H1 (cell line): ENCODE measurements at regions not wholly inside any gene's neighbourhood (a gene's known extent, or its start where the extent isn't known, plus 50 kb on each side); places are given as distances from the start of the nearest gene placed in this dataset.

Experiments used
- CTCF ChIA-PET: fragments of 300-600 bp; sonication (Branson Sonifier 250); formaldehyde crosslinking; loops from one replicate; lab custom pipeline; 2021; ENCODE audit not compliant: partially characterized antibody; lab: Charles Lee
- POLR2A ChIA-PET: fragments of 300-600 bp; sonication (Branson Sonifier 250); formaldehyde crosslinking; loops from one replicate; lab custom pipeline; 2021; ENCODE audit warnings: inconsistent platforms; ENCODE audit not compliant: partially characterized antibody; lab: Charles Lee
- DNase-seq, 2 experiments: peaks; one replicate each; pipeline versions ENCODE4 v3.0.0 to v3.0.0-alpha.2; 2010 to 2022; ENCODE audit warnings: low spot score in 2 of 2, low read depth in 1 of 2, mixed read lengths in 1 of 2
- FAIRE-seq: peaks from 2 replicates; lab custom pipeline; 2011; peaks lifted over from hg19 to GRCh38; lab: Jason Lieb, UNC
- H2AFZ ChIP-seq: 2 replicates; pipeline ENCODE4 v1.8.1; 2012; ENCODE audit warnings: low read length, inconsistent platforms
- H2AK5ac ChIP-seq: 2 replicates; pipeline ENCODE4 v1.6.1; 2013; ENCODE audit warnings: low read depth, low read length
- H2BK120ac ChIP-seq: replicated peaks from 2 replicates; pipeline ENCODE3; 2013; ENCODE audit warnings: low read depth, low read length, inconsistent platforms
- H2BK12ac ChIP-seq: 2 replicates; pipeline ENCODE4 v1.6.1; 2013; ENCODE audit warnings: low read depth, low read length
- H2BK15ac ChIP-seq: 2 replicates; pipeline ENCODE4 v1.6.1; 2013; ENCODE audit warnings: low read length
- H2BK20ac ChIP-seq: 2 replicates; pipeline ENCODE4 v1.6.1; 2013; ENCODE audit warnings: low read length
- H2BK5ac ChIP-seq: 2 replicates; pipeline ENCODE4 v1.6.1; 2013; ENCODE audit warnings: low read depth, low read length
- H3K14ac ChIP-seq: 2 replicates; pipeline ENCODE4 v1.6.1; 2013; ENCODE audit warnings: inconsistent platforms; ENCODE audit not compliant: insufficient read length
- H3K18ac ChIP-seq: 2 replicates; pipeline ENCODE4 v1.6.1; 2013; ENCODE audit warnings: low read length; ENCODE audit errors: extremely low read depth
- H3K23ac ChIP-seq: 2 replicates; pipeline ENCODE4 v1.6.1; 2013; ENCODE audit warnings: inconsistent platforms; ENCODE audit not compliant: insufficient read length
- H3K23me2 ChIP-seq: 2 replicates; pipeline ENCODE4 v1.6.1; 2013; ENCODE audit warnings: low read depth, low read length
- H3K27ac ChIP-seq: 2 replicates; pipeline ENCODE4 v1.6.1; 2011; ENCODE audit warnings: low read depth, low read length, inconsistent platforms
- H3K27me3 ChIP-seq, 4 experiments: replicated peaks in 1 of 4; 1 replicate in 1 of 4; 2 replicates in 3 of 4; pipeline versions ENCODE4 v1.6.1 to v1.8.1; 2011 to 2013; ENCODE audit warnings: low read length in 3 of 4, mild to moderate bottlenecking in 3 of 4, inconsistent platforms in 2 of 4, mixed read lengths in 2 of 4, moderate library complexity in 1 of 4; ENCODE audit not compliant: control insufficient read depth in 3 of 4, insufficient read depth in 3 of 4; ENCODE audit errors: extremely low read depth in 1 of 4
- H3K36me3 ChIP-seq, 4 experiments: 2 replicates each; pipeline versions ENCODE4 v1.6.1 to v1.8.1; 2011 to 2013; ENCODE audit warnings: mild to moderate bottlenecking in 4 of 4, low read length in 3 of 4, moderate library complexity in 2 of 4, control low read depth in 1 of 4, inconsistent platforms in 1 of 4; ENCODE audit not compliant: insufficient read depth in 4 of 4, control insufficient read depth in 2 of 4
- H3K4ac ChIP-seq: replicated peaks from 2 replicates; pipeline ENCODE3; 2013; ENCODE audit warnings: low read length, low read depth, mixed read lengths, inconsistent platforms; ENCODE audit not compliant: insufficient read length
- H3K4me1 ChIP-seq, 4 experiments: replicated peaks in 1 of 4; 1 replicate in 1 of 4; 2 replicates in 3 of 4; pipeline versions ENCODE4 v1.6.1 to v1.8.1; 2011 to 2013; ENCODE audit warnings: low read length in 3 of 4, inconsistent platforms in 2 of 4, mixed read lengths in 1 of 4; ENCODE audit not compliant: insufficient read depth in 4 of 4, control insufficient read depth in 3 of 4
- H3K4me2 ChIP-seq, 2 experiments: 2 replicates each; pipeline versions ENCODE4 v1.6.1 to v1.8.1; 2011 to 2013; ENCODE audit warnings: low read depth in 2 of 2, low read length in 2 of 2, control low read depth in 1 of 2, inconsistent platforms in 1 of 2, mild to moderate bottlenecking in 1 of 2; ENCODE audit not compliant: insufficient read depth in 1 of 2
- H3K4me3 ChIP-seq, 4 experiments: fragments of 200-600, 300-600 bp in 1 of 4; sonication (generic), shearing (Covaris generic), sonication (Bioruptor Twin) in 1 of 4; 2 replicates each; pipeline versions ENCODE4 v1.5.1 to v1.8.1; 2011 to 2016; ENCODE audit warnings: low read length in 4 of 4, low read depth in 3 of 4, control low read depth in 2 of 4, inconsistent platforms in 2 of 4, mild to moderate bottlenecking in 2 of 4, mixed read lengths in 1 of 4, moderate library complexity in 1 of 4; ENCODE audit not compliant: insufficient read depth in 2 of 4; ENCODE audit errors: extremely low read depth in 1 of 4
- H3K56ac ChIP-seq: replicated peaks from 2 replicates; pipeline ENCODE3; 2013; ENCODE audit warnings: low read depth, mild to moderate bottlenecking, mixed read lengths, low read length, inconsistent platforms; ENCODE audit not compliant: insufficient read length
- H3K79me1 ChIP-seq: 2 replicates; pipeline ENCODE4 v1.6.1; 2013; ENCODE audit warnings: low read depth, low read length, control low read depth
- H3K79me2 ChIP-seq, 2 experiments: 2 replicates each; pipeline versions ENCODE4 v1.6.1 to v1.8.1; 2012 to 2013; ENCODE audit warnings: low read length in 2 of 2, mild to moderate bottlenecking in 2 of 2, inconsistent platforms in 1 of 2; ENCODE audit not compliant: insufficient read depth in 2 of 2, control insufficient read depth in 1 of 2
- H3K9ac ChIP-seq, 4 experiments: replicated peaks in 1 of 4; 1 replicate in 1 of 4; 2 replicates in 3 of 4; pipeline versions ENCODE4 v1.6.1 to v1.8.1; 2011 to 2013; ENCODE audit warnings: low read depth in 3 of 4, low read length in 3 of 4, control low read depth in 2 of 4, mild to moderate bottlenecking in 2 of 4, moderate library complexity in 2 of 4, inconsistent platforms in 1 of 4; ENCODE audit errors: extremely low read depth in 1 of 4
- H3K9me3 ChIP-seq, 2 experiments: 2 replicates each; pipeline versions ENCODE4 v1.6.1 to v1.8.1; 2012 to 2013; ENCODE audit warnings: mild to moderate bottlenecking in 2 of 2, moderate library complexity in 2 of 2, control low read depth in 1 of 2, inconsistent platforms in 1 of 2, low read depth in 1 of 2, low read length in 1 of 2, mixed read lengths in 1 of 2; ENCODE audit not compliant: insufficient read depth in 2 of 2
- H4K20me1 ChIP-seq, 2 experiments: replicated peaks in 1 of 2; 2 replicates each; pipeline versions ENCODE3 to v1.8.1; 2011 to 2013; ENCODE audit warnings: inconsistent platforms in 2 of 2, low read length in 2 of 2, mild to moderate bottlenecking in 1 of 2; ENCODE audit not compliant: insufficient read depth in 2 of 2, control insufficient read depth in 1 of 2
- H4K5ac ChIP-seq: 2 replicates; pipeline ENCODE4 v1.6.1; 2013; ENCODE audit warnings: low read length, low read depth, mixed read lengths, inconsistent platforms; ENCODE audit not compliant: insufficient read length
- H4K8ac ChIP-seq: 2 replicates; pipeline ENCODE4 v1.8.0; 2013; ENCODE audit warnings: mild to moderate bottlenecking, moderate library complexity, low read length, inconsistent platforms; ENCODE audit not compliant: insufficient read depth; ENCODE audit errors: extremely low read depth
- H4K91ac ChIP-seq: replicated peaks from 2 replicates; pipeline ENCODE3; 2013; ENCODE audit warnings: low read length, mixed read lengths, inconsistent platforms; ENCODE audit not compliant: insufficient read length
- BRCA1 ChIP-seq: IDR thresholded peaks from 2 replicates; pipeline ENCODE4 v1.6.1; 2012; ENCODE audit warnings: low read depth, low read length, improper control_type of control experiment
- CBX5 ChIP-seq: fragments of 300-800, 300-1000 bp; sonication (generic); IDR thresholded peaks from 2 replicates; pipeline ENCODE4 v1.7.1; 2016; ENCODE audit warnings: antibody characterized with exemption, low read length, low read depth
- CBX8 ChIP-seq: fragments of 300-800, 300-1000 bp; sonication (generic); IDR thresholded peaks from 2 replicates; pipeline ENCODE4 v1.7.1; 2016; ENCODE audit warnings: low read depth, low read length, borderline replicate concordance
- EZH2 ChIP-seq: fragments of 200-600 bp; sonication (generic); IDR thresholded peaks from 2 replicates; pipeline ENCODE4 v1.7.1; 2012; ENCODE audit warnings: low read depth, mild to moderate bottlenecking, moderate library complexity, low read length, inconsistent platforms; ENCODE audit not compliant: severe bottlenecking
- HDAC6 ChIP-seq: IDR thresholded peaks from one replicate; pipeline ENCODE4 v1.7.1; 2012; ENCODE audit warnings: low read depth, mild to moderate bottlenecking, inconsistent platforms, low read length, moderate library complexity
- POLR2A ChIP-seq, 2 experiments: IDR thresholded peaks; 1 replicate in 1 of 2; 2 replicates in 1 of 2; pipeline ENCODE4 v1.6.1; 2011; ENCODE audit warnings: low read depth in 2 of 2, low read length in 2 of 2, mild to moderate bottlenecking in 2 of 2; ENCODE audit errors: control extremely low read depth in 1 of 2
- SIN3A ChIP-seq, 2 experiments: IDR thresholded peaks in 1 of 2; conservative IDR thresholded peaks in 1 of 2; 2 replicates each; pipeline ENCODE4 v1.6.1; 2011 to 2012; ENCODE audit warnings: low read length in 2 of 2, improper control_type of control experiment in 1 of 2, low read depth in 1 of 2, mild to moderate bottlenecking in 1 of 2
- SIX5 ChIP-seq: IDR thresholded peaks from 2 replicates; pipeline ENCODE4 v1.6.1; 2011; ENCODE audit warnings: mild to moderate bottlenecking, low read depth, low read length
- ZNF274 ChIP-seq: IDR thresholded peaks from 2 replicates; pipeline ENCODE4 v1.7.0; 2012; ENCODE audit warnings: low read length, borderline replicate concordance; ENCODE audit errors: extremely low read depth
- WGBS, 2 experiments: shearing (Covaris generic) in 1 of 2; methylation state at CpG; one replicate each; pipeline versions ENCODE4 v1.1.6 to v1.1.7; 2013 to 2015; ENCODE audit warnings: low lambda C conversion rate in 2 of 2, mixed read lengths in 2 of 2, inconsistent platforms in 1 of 2, low coverage in 1 of 2, missing lambda C conversion rate in 1 of 2; ENCODE audit not compliant: insufficient replicate concordance in 2 of 2, insufficient coverage in 1 of 2, insufficient read length in 1 of 2; ENCODE audit errors: extremely low coverage in 1 of 2, missing lambda C conversion rate in 1 of 2; 5-methylcytosine and 5-hydroxymethylcytosine counted together

DNA sequence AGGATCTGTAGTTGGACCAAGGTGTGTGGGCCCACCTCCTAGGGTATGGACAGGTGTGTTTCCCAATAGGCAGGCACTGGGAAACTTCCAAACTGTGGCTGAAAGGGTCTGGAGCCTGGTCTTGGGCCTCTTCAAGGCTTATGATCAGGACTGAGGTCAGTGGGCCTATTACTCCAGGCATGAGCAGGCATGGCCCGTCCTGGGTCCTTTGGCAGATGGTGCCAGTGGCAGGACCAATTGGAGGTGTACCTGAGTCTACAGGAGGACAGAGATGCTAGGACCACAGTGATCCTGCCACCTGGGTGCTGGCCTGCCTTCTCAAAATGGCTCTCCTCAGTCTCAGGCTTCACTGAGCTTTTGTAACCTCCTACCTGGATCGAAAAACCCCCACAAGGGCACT lies 95.4 kb downstream of the RAB18 start:
- POLR2A ChIA-PET, result no interaction called here
- WGBS, 2 experiments, result 91% methylated on average over 2 of the region's 2 CpGs; no CpG with 5 or more reads in 1 of the 2 experiments
- H4K20me1 ChIP-seq, result no peaks in the 10 kb centered on the region

More for the DNA sequence above, 95.4 kb downstream of the RAB18 start:
- H2AFZ ChIP-seq, result no peak overlapping the region
- H3K9me3 ChIP-seq, result no peaks in the 10 kb centered on the region
- no peak overlapping the region for H2BK15ac ChIP-seq
- H2BK5ac ChIP-seq, result no peak overlapping the region
- H2BK12ac ChIP-seq, result no peak overlapping the region
- H3K4ac ChIP-seq, result no peak overlapping the region
- no peak overlapping the region for H3K18ac ChIP-seq
- H3K23me2 ChIP-seq, result no peaks in the 10 kb centered on the region
- H4K8ac ChIP-seq, result no peak overlapping the region
- no peak overlapping the region for H3K4me3 ChIP-seq
- no peak overlapping the region for H4K5ac ChIP-seq
- no peaks in the 10 kb centered on the region for H3K27me3 ChIP-seq
- H3K36me3 ChIP-seq, result no peaks in the 10 kb centered on the region
- H3K4me1 ChIP-seq, result no peaks in the 10 kb centered on the region
- no peak overlapping the region for H2BK20ac ChIP-seq
- H2BK120ac ChIP-seq, result no peak overlapping the region
- no peak overlapping the region for H3K14ac ChIP-seq
- no peak overlapping the region for H3K23ac ChIP-seq
- DNase-seq (no peak), FAIRE-seq (no peak)
- CTCF ChIA-PET, result interaction anchor here (1.0 to 1.6 kb wide), 2 partner anchors 11 to 56 kb away, joined by 3 read pairs; no protein-coding TSS in a partner anchor
- no peak overlapping the region for H2AK5ac ChIP-seq
- H3K56ac ChIP-seq, result no peak overlapping the region
- no peaks in the 10 kb centered on the region for H3K79me1 ChIP-seq
- no peak overlapping the region for H3K9ac ChIP-seq
- no peak overlapping the region for H4K91ac ChIP-seq
- H3K4me2 ChIP-seq, result no peak overlapping the region
- no peak overlapping the region for H3K27ac ChIP-seq
- no peaks in the 10 kb centered on the region for H3K79me2 ChIP-seq
- TF ChIP-seq CBX5, result no peak
- no peak for TF ChIP-seq POLR2A (IDR thresholded peaks at IDR 0.05; ENCODE audit: control extremely low read depth in 1 of 2, low read depth in 2 of 2, low read length in 2 of 2)
- TF ChIP-seq HDAC6, result no peak
- TF ChIP-seq BRCA1, result no peak
- no peak for TF ChIP-seq EZH2
- TF ChIP-seq SIX5, result no peak
- TF ChIP-seq SIN3A (conservative IDR thresholded peaks at IDR 0.05 in 1 of 2, IDR thresholded peaks at IDR 0.05 in 1 of 2; ENCODE audit: low read depth in 1 of 2, low read length in 2 of 2), result no peak
- TF ChIP-seq ZNF274, result no peak
- no peak for TF ChIP-seq CBX8
